Cardiac muscle cell (in vitro differentiated cells and primary cell): ENCODE measurements at regions not wholly inside any gene's neighbourhood (a gene's known extent, or its start where the extent isn't known, plus 50 kb on each side); places are given as distances from the start of the nearest gene placed in this dataset.

ENCODE experiments used
- DNase-seq, 2 donors: peaks; one replicate each; pipeline versions ENCODE4 v3.0.0 to v3.0.0-alpha.2; 2010 to 2017; ENCODE audit warnings: low read depth in 1 of 2, low spot score in 1 of 2
- H3K27ac ChIP-seq: fragments of 200-600 bp; sonication (generic); 2 replicates; pipeline ENCODE4 v1.5.1; 2016
- H3K27me3 ChIP-seq: fragments of 200-600 bp; sonication (generic); 2 replicates; pipeline ENCODE4 v1.6.0; 2016; ENCODE audit warnings: control low read depth
- H3K36me3 ChIP-seq: fragments of 200-600 bp; sonication (generic); 2 replicates; pipeline ENCODE4 v1.5.1; 2016; ENCODE audit warnings: control low read depth
- H3K4me1 ChIP-seq: fragments of 200-600 bp; sonication (generic); 2 replicates; pipeline ENCODE4 v1.8.1; 2017; ENCODE audit warnings: low read depth, mild to moderate bottlenecking, mixed run types
- H3K4me3 ChIP-seq: fragments of 200-600 bp; sonication (generic); 2 replicates; pipeline ENCODE4 v1.5.1; 2016; ENCODE audit warnings: mild to moderate bottlenecking
- H3K9me3 ChIP-seq: fragments of 200-600 bp; sonication (generic); 2 replicates; pipeline ENCODE4 v1.5.1; 2017; ENCODE audit warnings: low read depth, mild to moderate bottlenecking, control low read depth
- CTCF ChIP-seq: IDR thresholded peaks from 2 replicates; pipeline ENCODE4 v1.5.1; 2012; ENCODE audit warnings: low read depth, mild to moderate bottlenecking, low read length

GRCh38 chr2:129462967-129463366 is 516.5 kb upstream of the RAB6C start:
- Histone ChIP-seq H3K27me3 (no peaks in the 10 kb centered on the region), H3K27ac (no peak overlapping the region), H3K36me3 (no peaks in the 10 kb centered on the region), H3K9me3 (no peaks in the 10 kb centered on the region), H3K4me3 (no peak overlapping the region), H3K4me1 (no peaks in the 10 kb centered on the region)
- no peak for TF ChIP-seq CTCF
- no peak for DNase-seq

DNA sequence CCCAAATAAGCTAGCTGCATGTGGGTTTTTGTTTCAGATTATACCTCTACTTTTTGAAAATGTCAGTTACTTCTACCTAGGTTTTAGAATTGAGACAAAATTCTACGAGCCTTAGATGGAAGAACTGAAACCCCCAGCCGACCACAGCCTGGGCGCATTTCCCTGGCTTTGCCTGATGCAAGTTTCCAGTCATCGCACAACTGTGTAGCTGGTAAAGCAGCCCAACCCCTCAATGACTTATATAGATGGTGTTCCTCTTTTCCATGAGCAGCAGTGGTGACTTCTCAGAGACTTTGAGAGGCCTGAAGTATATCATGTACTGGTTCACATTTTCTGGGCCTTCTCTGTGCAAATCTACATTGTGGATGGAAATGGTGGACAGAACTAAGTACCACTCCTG is 515.4 kb upstream of the RAB6C start:
- no peaks in the 10 kb centered on the region for H3K27me3 ChIP-seq
- TF ChIP-seq CTCF, result no peak

GRCh38 chr2:129464631-129465030 is 514.8 kb upstream of the RAB6C start:
- Histone ChIP-seq H3K27me3 (no peaks in the 10 kb centered on the region), H3K36me3 (no peaks in the 10 kb centered on the region), H3K4me1 (no peaks in the 10 kb centered on the region), H3K27ac (no peak overlapping the region), H3K4me3 (no peak overlapping the region), H3K9me3 (no peaks in the 10 kb centered on the region)
- DNase-seq, result no peak
- no peak for TF ChIP-seq CTCF

More for the DNA sequence above, 515.4 kb upstream of the RAB6C start:
- DNase-seq, result no peak
- H3K4me3 ChIP-seq, result no peak overlapping the region
- H3K36me3 ChIP-seq, result no peaks in the 10 kb centered on the region
- no peaks in the 10 kb centered on the region for H3K9me3 ChIP-seq
- no peaks in the 10 kb centered on the region for H3K4me1 ChIP-seq
- H3K27ac ChIP-seq, result no peak overlapping the region

GRCh38 chr2:129465045-129465444 is 514.4 kb upstream of the RAB6C start:
- no peak for TF ChIP-seq CTCF
- Histone ChIP-seq H3K27me3 (no peaks in the 10 kb centered on the region), H3K4me3 (no peak overlapping the region), H3K27ac (no peak overlapping the region), H3K9me3 (no peaks in the 10 kb centered on the region), H3K36me3 (no peaks in the 10 kb centered on the region), H3K4me1 (no peaks in the 10 kb centered on the region)
- no peak for DNase-seq

GRCh38 chr2:129466389-129466788 is 513.1 kb upstream of the RAB6C start:
- Histone ChIP-seq H3K4me3 (no peak overlapping the region), H3K9me3 (no peaks in the 10 kb centered on the region), H3K36me3 (no peaks in the 10 kb centered on the region), H3K27ac (no peak overlapping the region), H3K27me3 (no peaks in the 10 kb centered on the region), H3K4me1 (no peaks in the 10 kb centered on the region)
- DNase-seq, result no peak
- TF ChIP-seq CTCF, result no peak
